ENCODE measurements at regions not wholly inside any gene's neighbourhood (a gene's known extent, or its start where the extent isn't known, plus 50 kb on each side); places are given as distances from the start of the nearest gene placed in this dataset.

DNA sequence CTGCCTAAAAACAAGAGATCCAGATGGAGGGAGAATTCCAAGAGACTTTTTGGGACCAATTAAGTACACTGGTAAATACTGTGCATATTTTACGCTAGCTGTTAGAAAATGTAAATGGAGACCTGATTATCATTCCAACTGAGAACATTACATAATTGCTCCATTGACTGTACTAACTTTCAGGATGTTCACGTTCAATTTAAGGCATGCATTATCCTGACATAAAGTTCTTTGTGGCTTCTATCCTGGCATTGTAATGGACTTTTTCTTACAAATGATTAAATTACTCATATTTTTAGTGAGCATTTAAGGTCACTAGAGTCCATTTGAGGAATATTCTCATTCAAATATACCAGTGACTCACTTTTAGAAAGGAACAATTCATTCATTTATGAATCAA, 883.3 kb upstream of the TMPRSS15 start:
- TF ChIP-seq CTCF (IDR thresholded peaks at IDR 0.05): no peak
- no peak for TF ChIP-seq POLR2A (IDR thresholded peaks at IDR 0.05)
- no peak for TF ChIP-seq POLR2AphosphoS5 (IDR thresholded peaks at IDR 0.05)
- no peak for TF ChIP-seq EP300 (IDR thresholded peaks at IDR 0.05)
